ENCODE measurements at regions not wholly inside any gene's neighbourhood (a gene's known extent, or its start where the extent isn't known, plus 50 kb on each side); places are given as distances from the start of the nearest gene placed in this dataset.
A peak's percentile ranks its signal among the peaks of the same experiment; 100 is the strongest.
"Not testable (repeated sequence)": the region's sequence is repeated elsewhere in the genome, so short reads cannot be mapped to it uniquely, and the experiment has no call there.

GRCh38 chr7:81525841-81526240, 244.0 kb downstream of the HGF start:
- no peak for DNase-seq

- DNase-seq, result no peak
Observed at GRCh38 chr7:81519886-81520285, 250.0 kb downstream of the HGF start.

- DNase-seq, result no peak
Observed at GRCh38 chr7:81516898-81517297, 252.9 kb downstream of the HGF start.

DNA sequence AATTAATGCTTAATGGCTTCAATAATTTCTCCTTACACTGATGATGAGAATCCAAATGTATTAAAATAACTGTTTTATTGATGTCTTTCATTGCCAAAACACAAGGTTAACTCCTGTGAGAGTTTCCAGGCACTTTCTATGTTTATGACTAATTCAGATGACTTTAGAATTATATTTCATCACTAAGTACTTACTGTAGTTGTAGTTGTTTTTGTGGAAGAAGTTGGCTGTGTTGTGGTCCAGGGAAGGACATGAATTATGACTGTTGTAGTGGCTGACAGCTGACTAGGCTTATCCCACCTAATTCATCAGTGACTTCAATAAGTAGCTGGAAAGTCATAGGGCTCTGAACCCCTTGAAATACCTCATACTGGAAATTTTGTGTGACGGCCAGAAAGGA, 254.8 kb downstream of the HGF start:
- no peak for DNase-seq

- DNase-seq, result no peak
Observed at GRCh38 chr7:81514546-81514945, 255.3 kb downstream of the HGF start.

DNA sequence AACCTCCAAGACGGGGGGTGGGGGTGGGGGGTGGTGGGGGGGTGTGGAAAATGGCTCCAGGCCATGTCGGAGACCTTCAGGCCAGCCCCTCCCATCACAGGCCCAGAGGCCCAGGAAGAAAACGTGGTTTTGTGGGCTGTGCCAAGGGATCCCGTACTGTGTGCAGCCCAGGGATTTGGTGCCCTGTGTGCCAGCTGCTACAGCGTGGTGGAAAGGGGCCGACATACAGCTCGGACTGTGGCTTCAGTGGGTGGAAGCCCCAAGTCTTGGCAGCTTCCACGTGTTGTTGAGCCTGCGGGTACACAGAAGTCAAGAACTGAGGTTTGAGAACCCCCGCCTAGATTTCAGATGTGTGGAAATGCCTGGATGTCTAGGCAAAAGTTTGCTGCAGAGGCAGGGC, 259.7 kb downstream of the HGF start:
- no peak for DNase-seq

DNA sequence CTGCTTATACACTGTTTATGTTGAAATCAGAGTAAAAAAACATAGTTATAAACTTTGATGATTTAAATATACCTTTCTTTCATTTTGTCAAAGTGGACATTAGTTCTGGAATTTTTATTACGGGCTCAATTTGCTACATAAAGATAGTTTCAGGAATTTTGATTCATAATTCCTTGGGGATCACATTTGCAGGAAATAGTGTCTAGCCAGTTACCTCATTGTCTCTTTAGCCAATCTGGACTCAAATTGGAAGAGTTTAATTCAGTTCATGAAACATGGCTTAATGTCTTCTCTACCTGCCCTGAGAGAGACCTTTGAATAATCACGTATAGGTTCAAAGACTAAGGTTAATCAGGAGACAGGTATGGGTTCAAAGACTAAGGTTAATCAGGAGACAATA, 262.6 kb downstream of the HGF start:
- no peak for DNase-seq

GRCh38 chr7:81506609-81507008, 263.2 kb downstream of the HGF start:
- no peak for DNase-seq

GRCh38 chr7:81503771-81504170, 266.1 kb downstream of the HGF start:
- no peak for DNase-seq

GRCh38 chr7:81503336-81503735, 266.5 kb downstream of the HGF start:
- no peak for DNase-seq

DNA sequence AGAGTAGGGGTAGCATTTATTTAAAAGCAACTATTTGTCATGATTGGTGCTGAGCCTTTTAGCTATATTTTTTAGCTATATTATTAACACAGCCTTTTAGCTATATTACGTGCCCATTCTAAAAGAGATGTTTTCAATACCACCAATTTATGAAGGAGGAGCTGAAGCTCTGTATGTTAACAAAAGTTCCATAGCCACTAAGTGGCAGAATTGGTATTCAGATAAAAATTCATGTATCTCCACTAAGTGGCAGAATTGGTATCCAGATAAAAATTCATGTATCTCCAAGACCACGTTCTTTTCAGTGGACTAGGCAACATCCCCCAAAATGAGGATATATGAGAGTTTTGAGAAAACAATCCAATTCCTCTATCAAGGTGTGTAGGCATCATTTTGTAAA, 268.6 kb downstream of the HGF start:
- peak; percentile 15 for DNase-seq

DNA sequence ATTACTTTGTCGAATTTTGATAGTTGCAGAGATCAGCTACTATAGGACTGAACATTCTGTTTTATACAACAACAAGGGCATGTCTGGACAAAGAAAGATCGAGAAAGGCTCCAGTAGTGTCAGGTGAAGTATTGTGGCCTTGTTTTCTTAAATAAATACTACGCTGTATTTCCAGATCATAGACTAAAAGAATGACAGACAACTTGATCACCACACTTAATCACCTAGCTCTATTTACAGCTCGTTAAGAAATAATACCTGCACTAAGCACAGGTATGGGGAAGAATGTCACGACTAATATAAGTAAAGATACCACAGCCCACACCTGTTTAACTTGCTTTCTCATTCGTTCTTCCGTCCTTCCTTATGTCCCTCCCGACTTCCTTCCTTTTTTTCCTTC, 269.2 kb downstream of the HGF start:
- DNase-seq, result no peak

- peak; percentile 59 for DNase-seq
Observed at GRCh38 chr7:81499262-81500116, 270.4 kb downstream of the HGF start.

- DNase-seq, result no peak
Observed at GRCh38 chr7:81498176-81498575, 271.7 kb downstream of the HGF start.

DNA sequence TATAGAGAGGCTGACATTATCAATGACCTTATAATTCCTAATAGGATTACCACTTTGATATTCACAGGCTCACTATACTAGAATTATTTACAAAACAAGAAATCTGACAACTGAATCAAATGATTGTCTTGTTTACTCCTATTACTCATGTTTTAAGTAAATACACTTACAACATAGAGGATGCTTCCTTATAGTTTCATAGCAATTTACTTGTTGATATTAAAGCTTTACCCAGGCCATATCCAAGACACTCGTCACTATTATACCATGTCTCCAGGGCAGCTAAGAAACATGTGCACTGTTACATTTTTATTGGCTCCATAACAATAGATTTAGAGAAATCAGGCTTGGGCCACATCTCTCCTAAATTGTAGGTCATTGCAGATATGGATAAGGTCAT, 276.9 kb downstream of the HGF start:
- DNase-seq, result no peak

- no peak for DNase-seq
Observed at GRCh38 chr7:81492240-81492639, 277.6 kb downstream of the HGF start.

GRCh38 chr7:81491573-81491972, 278.3 kb downstream of the HGF start:
- no peak for DNase-seq

- DNase-seq, result no peak
Observed at GRCh38 chr7:81488210-81488609, 281.6 kb downstream of the HGF start.

DNA sequence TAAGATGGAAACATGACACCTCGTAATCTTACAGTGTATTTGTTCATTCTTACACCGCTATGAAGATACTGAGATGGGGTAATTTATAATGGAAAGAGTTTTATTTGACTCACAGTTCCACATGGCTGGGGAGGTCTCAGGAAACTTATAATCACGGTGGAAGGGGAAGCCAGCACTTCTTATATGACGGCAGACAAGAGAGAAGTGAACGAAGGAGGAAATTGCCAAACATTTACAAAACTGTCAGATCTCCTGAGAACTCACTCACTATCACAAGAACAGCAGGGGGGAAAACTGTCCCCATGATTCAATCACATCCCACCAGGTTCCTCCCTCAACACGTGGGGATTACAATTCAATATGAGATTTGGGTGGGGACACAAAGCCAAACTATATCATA, 282.3 kb downstream of the HGF start:
- DNase-seq, result no peak

GRCh38 chr7:81484261-81484660, 285.6 kb downstream of the HGF start:
- no peak for DNase-seq

- DNase-seq, result no peak
Observed at GRCh38 chr7:81482600-81483186, 287.2 kb downstream of the HGF start.

DNA sequence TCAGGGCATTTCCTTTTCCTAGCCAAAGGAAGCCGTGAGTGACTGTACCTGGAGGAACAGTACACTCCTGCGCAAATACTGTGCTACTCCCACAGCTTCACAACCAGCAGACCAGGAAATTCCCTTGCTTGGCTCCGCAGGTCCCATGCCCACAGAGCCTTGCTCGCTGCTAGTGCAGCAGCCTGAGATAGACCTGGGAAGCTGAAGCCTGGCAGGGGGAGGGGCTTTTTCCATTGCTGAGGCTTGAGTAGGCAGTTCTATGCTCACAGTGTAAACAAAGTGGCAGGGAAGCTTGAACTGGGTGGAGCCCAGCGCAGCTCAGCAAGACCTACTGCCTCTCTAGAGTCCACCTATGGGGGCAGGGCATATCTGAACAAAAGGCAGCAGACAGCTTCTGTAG, 291.2 kb downstream of the HGF start:
- DNase-seq, result no peak

- DNase-seq, result not testable (repeated sequence)
Observed at GRCh38 chr7:81478201-81478600, 291.6 kb downstream of the HGF start.

DNA sequence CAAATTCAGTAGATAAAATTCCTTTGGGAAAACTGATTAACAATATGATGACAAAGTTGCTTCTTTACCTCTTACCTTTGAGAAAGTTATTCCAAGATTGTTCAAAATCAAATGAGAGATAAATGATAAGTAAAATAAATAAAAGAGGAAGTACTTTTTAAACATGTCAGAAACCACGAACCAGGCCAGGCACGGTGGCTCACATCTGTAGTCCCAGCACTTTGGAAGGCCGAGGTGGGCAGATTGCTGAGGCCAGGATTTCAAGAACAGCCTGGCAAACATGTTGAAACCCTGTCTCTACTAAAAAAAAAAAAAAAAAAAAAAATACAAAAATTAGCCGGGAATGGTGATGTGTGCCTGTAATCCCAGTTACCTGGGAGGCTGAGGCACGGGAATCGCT, 296.6 kb downstream of the HGF start:
- DNase-seq, result no peak

All from NCI-H2171 (cell line).